Cardiac septum (tissue), 1 donor: ENCODE measurements at regions not wholly inside any gene's neighbourhood (a gene's known extent, or its start where the extent isn't known, plus 50 kb on each side); places are given as distances from the start of the nearest gene placed in this dataset.
"Not testable (repeated sequence)": the region's sequence is repeated elsewhere in the genome, so short reads cannot be mapped to it uniquely, and the experiment has no call there.

Source experiments
- DNase-seq: peaks from one replicate; pipeline ENCODE4 v3.0.0-alpha.2; 2020; ENCODE audit warnings: low spot score
- intact Hi-C: fragments of 100-400 bp; cut with DNase I; formaldehyde crosslinking; loops from one replicate; pipeline ENCODE4 v1.14.0; 2022
- donor health status: DM: no; HTN: no; CAD: no.

DNA sequence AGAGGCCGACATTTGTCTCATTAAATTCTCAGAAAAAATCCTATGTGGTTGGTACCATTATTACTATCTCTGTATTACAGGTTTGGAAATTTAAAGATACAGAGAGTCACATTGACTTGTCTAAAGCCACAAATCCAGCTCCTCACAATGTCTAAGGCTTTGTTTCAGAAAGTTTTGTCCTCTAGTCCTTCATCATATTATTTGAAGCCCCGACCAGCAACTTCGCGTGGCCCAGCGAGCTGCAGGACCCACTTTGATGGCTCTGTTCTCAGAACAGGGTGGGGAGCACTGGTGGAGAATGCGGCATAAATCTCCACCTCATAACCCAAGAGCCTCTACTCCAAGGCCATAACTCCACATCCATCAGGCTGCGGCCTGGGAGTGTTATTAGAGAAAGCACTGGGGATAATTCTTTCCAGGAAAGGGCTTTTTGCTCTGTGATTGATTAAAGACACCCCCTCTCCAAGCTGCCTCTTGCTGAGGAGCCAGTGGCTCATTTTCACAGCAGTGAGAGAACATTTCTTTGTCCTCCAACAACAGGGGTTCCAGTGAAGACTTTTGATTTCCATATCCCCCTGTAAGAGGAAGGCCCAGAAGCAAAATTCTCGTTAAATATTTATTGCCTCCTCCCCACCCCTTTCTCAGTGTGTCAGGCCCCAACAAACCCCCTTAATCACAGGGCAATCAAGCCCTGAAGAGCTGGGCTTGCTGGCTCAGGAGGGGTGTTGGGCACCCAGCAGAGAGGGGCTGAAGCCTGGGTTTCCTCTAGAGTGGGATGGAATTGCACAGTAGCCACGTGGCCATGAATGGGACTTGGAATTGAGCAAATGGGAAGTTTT lies 113.7 kb upstream of the CDH11 start:
- intact Hi-C loops: no loop called here
- no peak for DNase-seq

DNA sequence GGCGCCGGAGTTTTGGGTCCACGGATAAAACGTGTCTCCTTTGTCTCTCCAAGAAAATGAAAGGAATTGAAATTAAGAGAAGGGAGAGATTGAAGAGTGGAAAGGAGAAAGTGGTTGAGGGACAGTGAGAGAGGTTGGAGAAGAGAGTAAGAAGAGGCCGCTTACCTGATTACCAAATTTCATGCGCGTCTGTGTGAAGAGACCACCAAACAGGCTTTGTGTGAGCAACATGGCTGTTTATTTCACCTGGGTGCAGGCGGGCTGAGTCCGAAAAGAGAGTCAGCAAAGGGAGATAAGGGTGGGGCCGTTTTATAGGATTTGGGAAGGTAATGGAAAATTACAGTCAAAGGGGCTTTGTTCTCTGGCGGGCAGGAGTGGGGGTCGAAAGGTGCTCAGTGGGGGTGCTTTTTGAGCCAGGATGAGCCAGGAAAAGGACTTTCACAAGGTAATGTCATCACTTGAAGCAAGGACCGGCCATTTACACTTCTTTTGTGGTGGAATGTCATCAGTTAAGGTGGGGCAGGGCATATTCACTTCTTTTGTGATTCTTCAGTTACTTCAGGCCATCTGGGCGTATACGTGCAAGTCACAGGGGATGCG lies 113.0 kb upstream of the CDH11 start:
- intact Hi-C loops, DNase-seq: not testable (repeated sequence)

DNA sequence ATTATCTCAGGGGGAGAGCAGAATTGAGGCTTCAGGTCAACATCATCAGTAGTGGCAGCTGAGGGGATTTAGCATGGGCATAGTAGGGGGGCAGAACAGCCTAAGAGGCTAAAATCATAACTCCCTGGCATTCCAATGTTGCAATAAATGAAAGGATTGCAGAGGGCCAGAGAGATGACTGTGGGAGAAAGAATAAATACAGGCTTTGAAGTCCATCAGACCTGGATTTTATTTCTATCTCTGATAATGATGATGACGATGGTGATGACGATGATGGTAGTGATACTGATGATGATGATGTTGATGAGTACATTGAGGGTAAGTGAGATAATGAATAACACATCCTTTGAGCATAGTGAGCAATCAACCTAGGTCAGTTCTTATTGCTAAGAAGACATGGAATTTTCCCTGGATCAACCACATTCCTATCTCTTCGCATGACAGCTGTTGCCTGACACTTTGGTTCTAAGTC lies 107.4 kb upstream of the CDH11 start:
- no peak for DNase-seq
- intact Hi-C loops: no loop called here

DNA sequence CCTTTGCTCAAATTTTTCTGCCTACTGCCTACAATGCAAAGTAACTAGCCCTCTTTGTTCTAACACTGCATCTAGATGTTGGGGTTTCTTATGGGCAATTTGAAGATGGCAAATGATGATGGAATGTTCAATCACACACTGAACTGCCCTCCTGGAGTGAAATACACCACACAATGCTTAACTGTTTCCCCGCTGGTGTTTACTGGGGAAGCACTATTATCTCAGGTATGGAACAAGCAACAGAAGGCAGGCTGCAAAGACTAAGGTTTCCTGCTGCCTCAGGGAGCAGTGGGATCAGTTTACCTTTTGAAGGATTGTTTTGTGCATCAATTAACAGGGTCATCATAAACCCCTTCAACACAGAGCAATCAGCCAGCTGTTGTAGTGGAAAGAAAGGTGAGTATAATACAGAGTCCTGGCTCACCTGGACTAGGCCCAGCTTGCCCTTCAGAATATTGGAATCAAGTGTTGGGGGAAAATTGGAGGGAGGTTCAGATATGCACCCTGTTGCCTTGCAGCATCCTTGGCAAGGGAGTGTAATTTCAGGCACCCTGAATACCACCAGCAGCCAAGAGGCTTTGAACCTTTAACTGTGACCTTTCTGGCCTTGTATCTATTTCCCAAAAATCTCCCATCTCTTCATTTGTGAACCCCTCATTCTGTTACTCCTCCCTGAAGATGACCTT lies 105.4 kb upstream of the CDH11 start:
- intact Hi-C loops: no loop called here
- DNase-seq: no peak

DNA sequence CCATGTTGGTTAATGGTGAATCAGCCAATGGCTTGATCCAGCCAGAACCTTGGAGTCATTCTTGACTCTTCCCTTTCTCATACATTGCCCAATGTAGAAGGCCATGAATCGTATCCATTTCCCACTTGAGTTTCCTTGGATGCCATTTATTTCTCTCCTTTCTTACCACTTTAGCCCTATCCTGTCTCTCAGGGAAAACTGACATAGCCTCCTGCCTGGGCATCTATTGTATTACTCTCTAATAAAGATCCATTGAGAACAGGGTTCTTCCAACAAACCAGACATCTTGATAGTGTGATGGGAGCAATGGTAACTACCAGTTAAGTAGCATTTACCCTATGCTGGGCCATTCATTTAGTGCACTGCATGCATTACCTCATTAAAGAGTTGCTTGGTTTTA lies 104.2 kb upstream of the CDH11 start:
- intact Hi-C loops: no loop called here
- no peak for DNase-seq

DNA sequence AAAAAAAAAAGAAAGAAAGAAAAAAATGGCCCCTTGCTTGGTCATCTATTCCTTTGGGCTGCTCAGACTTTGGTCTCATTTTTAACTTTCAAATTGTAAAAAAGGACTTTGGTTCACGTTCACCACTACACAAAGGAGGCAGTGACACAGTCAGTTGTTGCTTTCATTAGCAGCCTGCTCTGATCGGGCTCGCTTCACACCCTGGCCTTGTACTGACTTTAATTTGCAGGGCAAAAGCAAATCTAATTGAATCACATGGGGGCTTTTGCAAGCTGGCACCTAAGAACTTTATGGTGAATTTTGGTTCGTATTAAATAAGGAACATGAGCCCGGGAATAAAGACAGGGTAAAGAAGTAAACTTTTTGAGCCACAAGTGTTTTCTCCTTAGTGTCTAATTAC lies 103.6 kb upstream of the CDH11 start:
- DNase-seq: no peak
- intact Hi-C loops: no loop called here

DNA sequence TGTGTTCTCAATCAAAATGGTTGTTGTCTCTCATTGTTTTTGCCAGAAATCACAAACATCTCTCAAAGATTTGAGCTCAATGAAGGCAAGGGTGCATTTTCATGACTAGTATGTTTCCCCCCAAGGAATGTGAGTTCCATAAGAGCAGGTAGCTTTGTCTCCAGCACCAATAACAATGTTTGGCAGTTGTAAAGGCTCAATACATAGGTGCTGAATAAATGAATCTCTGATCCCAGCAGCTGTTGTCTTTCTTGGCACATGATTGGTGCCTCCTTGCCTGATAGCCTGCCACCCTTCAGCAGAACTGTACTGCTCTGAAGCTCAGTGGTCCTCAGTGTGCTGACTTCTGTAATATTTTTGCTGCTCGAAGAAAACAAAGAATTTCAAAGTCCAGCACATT lies 103.1 kb upstream of the CDH11 start:
- intact Hi-C loops: no loop called here
- DNase-seq: no peak

DNA sequence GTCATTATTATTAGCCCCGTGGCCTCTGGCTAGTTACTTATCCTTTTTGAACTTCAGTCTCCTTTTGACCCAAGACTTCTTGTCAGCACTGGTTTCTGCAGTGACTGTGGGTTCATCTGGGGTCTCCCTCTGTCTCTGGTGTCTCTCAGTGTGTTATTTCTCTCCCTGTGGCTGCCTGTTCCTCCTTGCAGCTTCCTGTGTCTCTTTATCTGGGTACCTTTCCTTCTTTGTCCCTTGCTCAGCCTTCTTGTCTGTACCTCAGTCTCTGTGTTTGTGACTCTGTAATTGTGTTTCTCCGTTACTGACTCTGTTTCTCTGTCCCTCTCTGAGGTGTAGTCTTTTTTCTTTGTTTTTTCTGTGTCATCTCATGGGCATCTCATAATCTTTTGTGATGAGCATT lies 102.6 kb upstream of the CDH11 start:
- no peak for DNase-seq
- intact Hi-C loops: no loop called here

DNA sequence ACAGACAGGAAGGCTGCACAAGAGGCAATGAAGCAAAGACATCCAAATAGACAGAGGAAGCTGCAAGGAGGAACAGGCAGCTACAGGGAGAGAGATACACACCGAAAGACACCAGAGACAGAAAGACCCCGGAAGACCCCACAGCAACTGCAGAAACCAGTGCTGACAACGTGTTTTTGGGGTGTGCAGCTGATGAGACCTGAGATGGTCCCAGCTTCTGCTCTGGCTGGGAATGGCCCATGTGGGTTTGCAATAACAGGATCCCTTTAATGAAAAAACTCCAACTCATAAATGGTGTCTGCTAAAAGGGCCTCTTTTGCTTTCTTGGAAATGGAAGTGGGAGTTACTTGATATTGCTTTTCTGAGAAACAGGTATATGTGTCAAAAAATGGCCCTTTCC lies 101.5 kb upstream of the CDH11 start:
- intact Hi-C loops: no loop called here
- DNase-seq: no peak

DNA sequence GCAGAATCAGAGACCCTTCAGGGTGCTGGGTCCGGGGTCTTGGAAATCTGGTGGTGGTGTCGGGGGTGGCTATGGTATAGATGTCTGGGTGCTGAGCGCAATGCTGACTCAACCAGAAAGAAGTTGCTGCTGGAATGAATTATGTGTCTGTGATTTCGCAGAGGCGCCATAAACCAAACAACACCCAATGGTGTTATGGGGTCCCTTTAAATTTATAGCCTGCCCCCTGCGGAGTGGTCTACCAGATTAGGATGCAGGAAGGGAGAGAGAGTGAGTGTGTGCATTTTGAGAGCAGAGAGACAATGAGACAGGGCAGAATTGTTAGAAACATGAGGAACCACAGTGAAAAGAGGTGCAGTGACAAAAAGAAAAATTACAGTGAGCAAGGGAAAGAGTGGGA lies 100.7 kb upstream of the CDH11 start:
- intact Hi-C loops: no loop called here
- DNase-seq: no peak

DNA sequence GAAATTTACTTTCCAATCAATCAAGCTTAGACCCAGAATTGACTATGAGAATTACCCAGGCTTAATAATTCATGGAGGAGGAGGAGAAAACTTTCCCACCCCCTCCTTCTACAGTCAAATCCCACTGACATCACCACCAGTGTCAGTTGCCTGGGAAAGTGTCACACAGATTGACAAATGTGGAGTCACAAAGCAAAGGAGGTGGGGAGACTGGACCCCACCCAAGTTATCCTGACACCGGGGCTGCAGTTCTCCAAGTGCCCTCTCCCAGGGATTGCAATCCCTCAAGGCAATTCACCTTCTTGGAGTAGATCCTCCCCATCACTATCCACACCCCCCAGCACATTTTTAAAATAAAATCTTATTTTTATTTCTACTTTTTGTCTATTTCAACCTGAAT lies 100.2 kb upstream of the CDH11 start:
- intact Hi-C loops: no loop called here
- DNase-seq: no peak

DNA sequence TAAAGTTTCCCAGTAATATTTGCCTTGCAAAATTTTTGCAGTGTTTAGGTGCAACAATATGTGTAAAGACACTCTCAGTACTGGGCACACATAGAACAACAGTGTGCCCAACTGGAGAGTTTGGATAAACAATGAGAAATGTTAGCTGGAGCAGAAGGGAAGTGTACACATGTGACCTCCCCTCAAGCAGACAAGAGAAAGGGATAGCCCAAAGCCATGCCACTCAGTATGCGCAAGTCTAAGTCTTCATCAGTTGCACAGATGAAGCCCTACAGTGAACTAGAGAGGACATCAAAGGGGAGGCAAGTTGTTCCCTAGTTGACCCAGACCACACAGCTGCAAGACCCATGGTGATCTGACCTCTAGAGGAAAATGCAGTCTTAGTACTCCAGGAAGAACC lies 97.9 kb upstream of the CDH11 start:
- no peak for DNase-seq
- intact Hi-C loops: no loop called here

DNA sequence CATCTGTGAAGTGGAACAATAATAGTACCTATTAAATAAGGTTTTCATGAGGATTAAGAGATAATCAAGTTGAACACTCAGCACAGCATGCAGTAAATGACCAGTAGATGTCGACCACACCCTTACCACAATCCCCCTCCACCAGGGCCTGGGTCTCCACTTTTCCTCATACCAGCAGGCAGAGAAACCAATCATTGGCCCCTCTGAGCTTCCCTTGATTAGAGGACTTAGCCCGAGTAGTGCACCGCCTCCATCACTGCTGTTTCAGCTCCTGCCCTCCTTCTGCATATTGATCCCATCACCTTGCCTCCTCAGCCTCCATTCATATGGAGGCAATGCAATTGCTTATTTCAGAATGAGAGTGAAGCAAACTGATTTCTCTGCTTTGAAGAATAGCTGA lies 96.5 kb upstream of the CDH11 start:
- DNase-seq: no peak
- intact Hi-C loops: no loop called here

DNA sequence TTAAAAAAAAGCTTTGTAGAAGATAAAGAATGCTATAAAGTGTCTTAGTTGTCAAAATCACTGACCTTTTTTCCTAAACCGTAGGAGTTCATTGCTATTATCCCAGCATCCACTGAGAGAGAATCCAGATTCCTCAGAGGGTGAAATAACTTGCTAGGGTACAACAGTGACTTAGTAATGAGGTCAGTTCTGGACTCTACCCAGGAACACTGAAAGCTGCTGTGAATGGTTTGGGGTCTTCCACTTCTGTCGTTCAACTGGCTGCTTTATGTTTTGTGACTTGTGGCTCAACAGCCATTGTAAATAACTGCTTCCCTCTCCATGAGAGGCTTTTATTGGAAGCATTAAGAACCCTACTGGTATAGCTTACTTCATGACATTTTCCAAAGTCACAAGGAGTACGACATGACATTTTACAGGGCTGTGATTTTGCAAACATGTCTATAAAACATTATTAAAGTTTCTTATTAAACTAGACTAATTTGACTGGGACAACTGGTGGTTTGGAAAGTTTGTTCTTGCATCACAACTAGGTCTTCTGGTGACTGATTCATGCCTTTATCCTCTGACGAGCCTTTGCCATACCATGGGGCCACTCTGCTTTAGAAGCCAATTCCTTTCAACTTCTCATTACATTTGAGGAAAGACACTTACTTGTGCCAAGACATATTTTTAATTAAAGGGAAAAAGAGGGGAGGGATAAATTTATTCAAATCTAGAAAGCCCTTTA lies 92.2 kb upstream of the CDH11 start:
- intact Hi-C loops: no loop called here
- no peak for DNase-seq

DNA sequence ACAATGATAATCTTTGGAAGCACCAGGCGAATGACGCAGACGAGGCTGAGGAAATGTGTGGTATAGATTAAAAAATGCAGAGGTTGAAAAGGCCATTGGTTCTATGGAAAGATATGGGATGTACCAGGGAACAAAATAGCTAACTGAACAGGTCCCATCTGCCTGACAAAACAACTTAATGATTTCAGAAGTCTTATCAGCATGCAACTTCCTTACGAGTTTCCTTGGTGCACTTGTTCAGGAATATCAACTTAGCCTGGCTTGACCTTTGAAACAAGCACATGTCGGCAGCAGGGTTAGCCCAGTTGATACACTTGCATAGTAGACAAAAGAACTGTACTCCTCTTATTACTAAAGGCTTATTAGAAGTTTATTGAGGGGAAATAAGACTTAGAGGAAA lies 90.9 kb upstream of the CDH11 start:
- DNase-seq: no peak
- intact Hi-C loops: no loop called here

DNA sequence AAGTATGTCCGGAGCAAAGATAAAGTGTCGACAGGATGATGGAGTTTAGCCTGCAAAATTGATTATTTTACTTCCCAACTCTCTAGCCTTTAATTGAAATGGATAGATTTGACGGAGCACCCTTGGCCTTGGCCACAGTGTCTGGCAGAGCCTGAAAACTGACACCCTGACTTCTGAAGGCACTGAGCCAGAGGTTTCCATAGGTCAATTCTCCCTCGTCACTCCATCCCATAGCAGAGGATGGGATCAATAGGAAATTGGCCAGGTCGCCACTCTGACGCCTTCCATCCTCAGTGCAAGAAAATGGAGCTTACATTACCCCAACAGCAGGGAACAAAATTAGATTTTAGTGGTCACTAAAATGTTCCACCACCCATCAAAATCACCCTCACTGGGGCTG lies 90.4 kb upstream of the CDH11 start:
- intact Hi-C loops: no loop called here
- no peak for DNase-seq

DNA sequence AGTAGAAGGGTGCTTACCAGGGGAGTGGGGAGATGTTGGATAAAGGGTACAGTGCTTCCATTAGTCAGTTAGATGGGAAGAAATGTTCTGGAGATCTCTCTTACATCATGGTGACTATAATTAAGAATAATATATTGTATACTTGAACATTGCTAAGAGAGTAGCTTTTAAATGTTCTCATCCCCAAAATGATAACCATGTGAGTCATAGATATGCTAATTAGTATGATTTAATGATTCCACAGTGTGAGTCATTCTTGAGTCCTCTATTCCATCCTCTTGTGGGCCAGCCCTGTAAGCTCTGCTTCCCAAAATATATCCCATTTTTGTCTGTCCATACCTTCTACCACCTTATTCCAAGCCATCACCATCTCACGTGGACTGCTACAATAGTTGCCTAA lies 80.6 kb upstream of the CDH11 start:
- DNase-seq: no peak
- intact Hi-C loops: no loop called here

DNA sequence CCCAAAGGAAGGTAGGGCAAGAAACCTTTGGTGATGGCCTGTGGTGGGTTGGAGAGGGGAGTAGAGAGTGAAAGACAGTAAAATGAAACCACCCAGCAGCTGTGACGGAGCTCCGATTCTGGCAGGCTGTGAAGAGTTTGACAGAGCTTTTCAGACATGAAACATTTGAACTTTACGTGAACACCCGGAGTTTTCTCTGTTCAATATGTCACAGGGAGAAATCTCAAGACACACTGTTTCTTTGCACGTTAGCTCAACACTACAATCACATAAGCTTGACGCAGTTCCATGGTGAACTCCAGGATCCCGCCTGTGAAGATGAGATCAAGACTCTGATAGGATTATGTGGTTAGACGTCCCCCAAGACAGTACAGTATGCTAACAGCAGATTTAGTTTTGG lies 79.6 kb upstream of the CDH11 start:
- DNase-seq: no peak
- intact Hi-C loops: no loop called here

DNA sequence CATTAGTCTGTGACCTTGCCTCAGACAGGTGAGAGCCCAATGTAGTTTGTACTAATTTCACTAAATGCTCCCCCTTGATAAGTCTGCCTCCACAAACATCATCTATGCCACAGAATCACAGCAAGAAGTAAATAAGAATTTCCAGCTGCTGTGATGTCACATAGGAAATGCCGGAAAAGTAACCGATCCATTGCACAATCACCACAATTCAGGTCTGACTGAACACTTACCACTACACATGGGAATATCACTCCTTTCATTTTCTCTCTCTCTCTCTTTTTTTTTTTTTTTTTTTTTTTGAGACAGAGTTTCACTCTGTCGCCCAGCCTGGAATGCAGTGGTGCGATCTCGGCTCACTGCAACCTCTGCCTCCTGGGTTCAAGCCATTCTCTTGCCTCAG lies 79.0 kb upstream of the CDH11 start:
- intact Hi-C loops: no loop called here
- no peak for DNase-seq

DNA sequence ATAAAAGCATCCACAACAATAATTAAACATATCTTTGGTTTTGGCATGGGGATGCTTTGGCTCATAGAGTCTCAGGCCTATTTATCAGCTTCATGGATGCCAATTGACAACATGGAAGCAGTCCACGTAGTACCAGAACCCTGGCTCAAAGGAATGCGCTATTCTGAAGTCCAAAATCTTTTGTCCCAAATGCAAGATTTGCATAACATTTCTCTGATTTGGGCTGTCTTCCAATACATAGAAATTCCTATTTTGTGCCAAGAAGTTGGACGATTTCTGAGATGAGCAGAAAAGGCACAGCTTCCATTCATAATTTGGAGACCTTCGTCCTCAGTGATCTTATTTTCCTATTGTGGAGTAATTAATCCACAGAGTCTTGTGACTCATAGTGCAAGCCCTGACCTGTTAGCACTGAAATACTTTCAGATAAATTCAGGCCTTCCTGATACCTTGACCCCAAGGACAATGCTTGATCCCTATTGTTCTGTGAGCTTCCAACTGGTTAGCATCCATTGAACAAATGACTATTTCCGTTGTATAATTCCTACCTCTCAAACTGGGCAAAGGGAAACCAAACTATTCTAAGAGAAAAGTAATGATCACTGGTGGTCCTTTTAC lies 78.4 kb upstream of the CDH11 start:
- intact Hi-C loops: no loop called here
- no peak for DNase-seq
